ENCODE measurements at regions not wholly inside any gene's neighbourhood (a gene's known extent, or its start where the extent isn't known, plus 50 kb on each side); places are given as distances from the start of the nearest gene placed in this dataset.
"Not testable (repeated sequence)": the region's sequence is repeated elsewhere in the genome, so short reads cannot be mapped to it uniquely, and the experiment has no call there.

DNA sequence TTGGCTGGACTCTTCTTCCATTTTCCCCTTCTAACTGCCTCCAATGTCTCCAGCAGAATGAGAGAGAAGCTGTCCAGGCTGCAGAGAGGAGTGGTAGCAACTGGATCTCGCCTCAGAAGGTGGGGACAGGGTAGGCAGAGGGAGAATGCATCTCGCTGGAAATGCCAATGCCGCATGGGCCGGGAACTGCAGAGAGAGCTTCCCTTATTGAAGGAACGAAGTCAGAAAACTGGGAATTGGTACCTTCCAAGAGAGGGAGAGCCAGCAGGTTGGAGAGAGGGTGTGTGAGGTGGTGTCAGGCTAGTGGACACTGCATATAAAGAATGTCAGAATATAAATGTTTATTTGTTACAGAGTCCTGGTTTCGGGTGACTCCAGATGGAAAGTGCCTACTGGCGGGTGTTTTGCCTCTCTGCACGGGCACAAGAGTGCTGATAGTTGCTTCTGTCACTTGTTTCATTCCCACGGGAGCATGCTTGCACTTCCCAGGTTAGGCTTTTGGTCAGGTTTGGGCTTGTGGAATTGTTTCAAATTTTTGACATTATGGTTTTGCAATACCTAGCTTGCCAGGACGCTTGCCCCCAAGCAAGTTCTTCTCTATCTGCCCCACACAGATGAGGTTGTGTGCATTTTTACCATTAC is 156.8 kb upstream of the STS start:
- no peaks in the 10 kb centered on the region for H4K20me1 ChIP-seq (ENCODE audit: control insufficient read depth, insufficient read depth, low read depth, low read length)
- no peak overlapping the region for H3K4me2 ChIP-seq (ENCODE audit: low read length)
- H3F3A ChIP-seq (ENCODE audit: control insufficient read depth, insufficient read depth) = no peaks in the 10 kb centered on the region
- no peak for TF ChIP-seq EZH2phosphoT487 (IDR thresholded peaks at IDR 0.05; ENCODE audit: borderline replicate concordance, low read length)
- TF ChIP-seq, protein P1, sequence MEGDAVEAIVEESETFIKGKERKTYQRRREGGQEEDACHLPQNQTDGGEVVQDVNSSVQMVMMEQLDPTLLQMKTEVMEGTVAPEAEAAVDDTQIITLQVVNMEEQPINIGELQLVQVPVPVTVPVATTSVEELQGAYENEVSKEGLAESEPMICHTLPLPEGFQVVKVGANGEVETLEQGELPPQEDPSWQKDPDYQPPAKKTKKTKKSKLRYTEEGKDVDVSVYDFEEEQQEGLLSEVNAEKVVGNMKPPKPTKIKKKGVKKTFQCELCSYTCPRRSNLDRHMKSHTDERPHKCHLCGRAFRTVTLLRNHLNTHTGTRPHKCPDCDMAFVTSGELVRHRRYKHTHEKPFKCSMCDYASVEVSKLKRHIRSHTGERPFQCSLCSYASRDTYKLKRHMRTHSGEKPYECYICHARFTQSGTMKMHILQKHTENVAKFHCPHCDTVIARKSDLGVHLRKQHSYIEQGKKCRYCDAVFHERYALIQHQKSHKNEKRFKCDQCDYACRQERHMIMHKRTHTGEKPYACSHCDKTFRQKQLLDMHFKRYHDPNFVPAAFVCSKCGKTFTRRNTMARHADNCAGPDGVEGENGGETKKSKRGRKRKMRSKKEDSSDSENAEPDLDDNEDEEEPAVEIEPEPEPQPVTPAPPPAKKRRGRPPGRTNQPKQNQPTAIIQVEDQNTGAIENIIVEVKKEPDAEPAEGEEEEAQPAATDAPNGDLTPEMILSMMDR (IDR thresholded peaks at IDR 0.05; ENCODE audit: low read depth, low read length, poor library complexity, severe bottlenecking) = no peak
- H3K9me2 ChIP-seq (replicated peaks; ENCODE audit: control insufficient read depth, low read length) = no peaks in the 10 kb centered on the region
- no peaks in the 10 kb centered on the region for H3K9me3 ChIP-seq (ENCODE audit: control insufficient read depth, insufficient read depth, low read length)
- no peaks in the 10 kb centered on the region for H3K27me3 ChIP-seq (ENCODE audit: control insufficient read depth, low read length)
- H3K4me3 ChIP-seq (ENCODE audit: low read length) = no peak overlapping the region
- H3K4me1 ChIP-seq (ENCODE audit: control insufficient read depth, low read length) = no peaks in the 10 kb centered on the region
- H3K27ac ChIP-seq (ENCODE audit: low read depth, low read length) = no peak overlapping the region
- H3K79me2 ChIP-seq (ENCODE audit: control insufficient read depth, low read length) = no peaks in the 10 kb centered on the region
- no peaks in the 10 kb centered on the region for H3K36me3 ChIP-seq (ENCODE audit: control insufficient read depth, low read length)

DNA sequence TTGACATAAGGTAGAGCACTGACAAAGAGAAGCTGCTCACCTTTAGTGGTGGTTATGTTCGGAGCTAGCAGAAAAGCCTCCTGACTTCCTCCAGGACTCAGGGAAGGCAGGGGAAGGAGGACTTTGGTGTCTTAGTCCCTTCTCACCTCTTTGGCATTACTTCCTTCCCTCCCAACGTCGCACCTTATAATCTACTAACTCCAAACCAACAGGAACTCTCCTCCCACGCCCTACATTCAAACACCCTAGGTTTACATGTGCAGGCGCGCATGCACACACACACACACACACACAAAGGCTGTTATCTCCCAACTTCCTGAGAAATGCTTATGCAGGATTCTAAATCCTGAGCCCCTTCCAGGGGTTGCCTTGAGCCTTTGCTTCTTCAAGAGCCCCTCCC is 157.7 kb upstream of the STS start:
- TF ChIP-seq EZH2phosphoT487 (IDR thresholded peaks at IDR 0.05; ENCODE audit: borderline replicate concordance, low read length) = no peak
- TF ChIP-seq, protein P1 (IDR thresholded peaks at IDR 0.05; ENCODE audit: low read depth, low read length, poor library complexity, severe bottlenecking) = no peak
- Histone ChIP-seq H3K4me2 (ENCODE audit: low read length) (no peak overlapping the region), H3F3A (ENCODE audit: control insufficient read depth, insufficient read depth) (no peaks in the 10 kb centered on the region), H3K9me2 (replicated peaks; ENCODE audit: control insufficient read depth, low read length) (no peaks in the 10 kb centered on the region), H3K9me3 (ENCODE audit: control insufficient read depth, insufficient read depth, low read length) (no peaks in the 10 kb centered on the region), H3K27me3 (ENCODE audit: control insufficient read depth, low read length) (no peaks in the 10 kb centered on the region), H3K27ac (ENCODE audit: low read depth, low read length) (no peak overlapping the region), H3K79me2 (ENCODE audit: control insufficient read depth, low read length) (no peaks in the 10 kb centered on the region), H3K4me1 (ENCODE audit: control insufficient read depth, low read length) (no peaks in the 10 kb centered on the region), H4K20me1 (ENCODE audit: control insufficient read depth, insufficient read depth, low read depth, low read length) (no peaks in the 10 kb centered on the region), H3K36me3 (ENCODE audit: control insufficient read depth, low read length) (no peaks in the 10 kb centered on the region), H3K4me3 (ENCODE audit: low read length) (no peak overlapping the region)

DNA sequence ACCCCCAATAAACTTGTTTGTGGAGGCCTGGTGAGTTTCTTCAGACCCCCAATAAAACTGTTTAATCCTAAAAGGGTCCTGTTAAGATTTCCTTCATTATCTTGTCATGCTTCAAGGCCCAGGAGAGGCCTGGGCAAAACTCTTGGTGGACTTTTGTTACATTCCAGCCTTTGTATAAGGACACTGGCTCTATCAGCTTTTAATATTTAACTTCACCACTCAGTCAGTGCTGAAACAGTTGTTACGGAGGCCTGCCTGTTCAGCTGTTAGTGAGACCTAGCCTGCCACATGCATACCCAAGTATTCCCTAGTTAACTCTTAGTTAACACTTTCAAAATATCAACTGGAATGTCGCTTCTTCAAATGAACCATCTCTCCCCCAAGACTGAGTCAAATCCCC is 158.8 kb upstream of the STS start:
- H3K9me3 ChIP-seq (ENCODE audit: control insufficient read depth, insufficient read depth, low read length); H4K20me1 ChIP-seq (ENCODE audit: control insufficient read depth, insufficient read depth, low read depth, low read length); H3K79me2 ChIP-seq (ENCODE audit: control insufficient read depth, low read length); H3K4me2 ChIP-seq (ENCODE audit: low read length); H3K27ac ChIP-seq (ENCODE audit: low read depth, low read length); H3K36me3 ChIP-seq (ENCODE audit: control insufficient read depth, low read length); H3K9me2 ChIP-seq (replicated peaks; ENCODE audit: control insufficient read depth, low read length); H3K4me1 ChIP-seq (ENCODE audit: control insufficient read depth, low read length); H3F3A ChIP-seq (ENCODE audit: control insufficient read depth, insufficient read depth); H3K27me3 ChIP-seq (ENCODE audit: control insufficient read depth, low read length); H3K4me3 ChIP-seq (ENCODE audit: low read length): not testable (repeated sequence)

DNA sequence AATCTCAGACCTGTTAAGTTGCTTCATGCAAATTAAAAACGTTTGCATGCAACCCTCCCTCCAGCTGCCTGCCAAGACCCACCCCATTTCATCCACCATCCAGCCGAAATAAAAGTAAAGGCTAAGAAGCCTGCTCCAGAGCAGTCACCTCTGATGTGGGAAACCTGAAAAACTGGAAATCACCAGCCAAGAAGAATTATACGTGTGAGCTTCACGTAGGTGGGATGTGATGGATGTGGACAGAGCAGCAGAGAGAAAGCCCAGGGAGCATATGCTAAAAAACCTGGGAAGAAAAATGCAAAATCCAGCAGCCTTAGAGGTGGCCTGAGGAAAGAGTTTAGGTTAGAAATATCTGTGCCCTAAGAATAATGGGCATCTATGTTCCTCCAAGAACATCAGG is 160.6 kb upstream of the STS start:
- no peaks in the 10 kb centered on the region for H3K9me3 ChIP-seq (ENCODE audit: control insufficient read depth, insufficient read depth, low read length)
- H3K27me3 ChIP-seq (ENCODE audit: control insufficient read depth, low read length) = no peaks in the 10 kb centered on the region
- H3K79me2 ChIP-seq (ENCODE audit: control insufficient read depth, low read length) = no peaks in the 10 kb centered on the region
- H3K4me2 ChIP-seq (ENCODE audit: low read length) = no peak overlapping the region
- H3K36me3 ChIP-seq (ENCODE audit: control insufficient read depth, low read length) = no peaks in the 10 kb centered on the region
- H3K4me1 ChIP-seq (ENCODE audit: control insufficient read depth, low read length) = no peaks in the 10 kb centered on the region
- no peaks in the 10 kb centered on the region for H3F3A ChIP-seq (ENCODE audit: control insufficient read depth, insufficient read depth)
- no peaks in the 10 kb centered on the region for H3K9me2 ChIP-seq (replicated peaks; ENCODE audit: control insufficient read depth, low read length)
- no peaks in the 10 kb centered on the region for H4K20me1 ChIP-seq (ENCODE audit: control insufficient read depth, insufficient read depth, low read depth, low read length)
- H3K4me3 ChIP-seq (ENCODE audit: low read length) = no peak overlapping the region
- TF ChIP-seq, protein P1 (IDR thresholded peaks at IDR 0.05; ENCODE audit: low read depth, low read length, poor library complexity, severe bottlenecking) = no peak
- TF ChIP-seq EZH2phosphoT487 (IDR thresholded peaks at IDR 0.05; ENCODE audit: borderline replicate concordance, low read length) = no peak
- H3K27ac ChIP-seq (ENCODE audit: low read depth, low read length) = no peak overlapping the region
